ENCODE measurements at regions not wholly inside any gene's neighbourhood (a gene's known extent, or its start where the extent isn't known, plus 50 kb on each side); places are given as distances from the start of the nearest gene placed in this dataset.

GRCh38 chr13:108363666-108364065 is 94.1 kb downstream of the TNFSF13B start:
- DNase-seq (no peak), ATAC-seq (ENCODE audit: low read depth) (no peak)
- Histone ChIP-seq H3K36me3 (replicated peaks in 1 of 2; ENCODE audit: control extremely low read depth in 1 of 2, control insufficient read depth in 1 of 2, extremely low read depth in 1 of 2, insufficient read depth in 2 of 2, low read length in 1 of 2) (no peaks in the 10 kb centered on the region), H4K20me1 (ENCODE audit: control insufficient read depth, insufficient read depth, low read length, poor library complexity, severe bottlenecking) (no peaks in the 10 kb centered on the region), H3K9ac (ENCODE audit: low read length) (no peak overlapping the region), H3K4me2 (replicated peaks; ENCODE audit: low read depth, low read length, poor library complexity, severe bottlenecking) (no peak overlapping the region), H3K9me3 (ENCODE audit: control extremely low read depth in 1 of 3, control insufficient read depth in 2 of 3, insufficient read depth in 1 of 3, low read length in 2 of 3) (peaks cover 0 to 1% (median 0%) of the 10 kb centered on the region in 3 donors), H3K79me2 (ENCODE audit: control insufficient read depth, insufficient read depth, low read length) (no peaks in the 10 kb centered on the region), H3K27ac (ENCODE audit: low read length in 2 of 2) (no peak overlapping the region), H3K4me1 (ENCODE audit: control insufficient read depth in 2 of 2, insufficient read depth in 2 of 2, low read length in 2 of 2) (no peaks in the 10 kb centered on the region), H2AFZ (ENCODE audit: insufficient read depth, low read depth, low read length, poor library complexity, severe bottlenecking) (no peak overlapping the region), H3K27me3 (replicated peaks in 1 of 4; ENCODE audit: control extremely low read depth in 1 of 4, control insufficient read depth in 3 of 4, insufficient read depth in 4 of 4, low read length in 3 of 4) (no peaks in the 10 kb centered on the region), H3K4me3 (ENCODE audit: control extremely low read depth in 1 of 5, extremely low read depth in 1 of 5, insufficient read depth in 1 of 5, low read depth in 2 of 5, low read length in 4 of 5) (no peak overlapping the region)
- Mint-ChIP-seq H3K27me3 (no peaks in the 10 kb centered on the region), H3K4me3 (no peak overlapping the region), H3K9me3 (ENCODE audit: insufficient read depth) (peaks cover 2% of the 10 kb centered on the region), H3K27ac (no peak overlapping the region), H3K4me1 (no peaks in the 10 kb centered on the region)
- TF ChIP-seq CTCF (IDR thresholded peaks at IDR 0.05): no peak
- TF ChIP-seq EZH2 (IDR thresholded peaks at IDR 0.05; ENCODE audit: borderline replicate concordance, insufficient read depth, low read depth, low read length, poor library complexity, severe bottlenecking): no peak
- intact Hi-C loops (cut with micrococcal nuclease): no loop called here
- CTCF ChIA-PET: no interaction called here
- POLR2A ChIA-PET: no interaction called here
- WGBS (ENCODE audit: insufficient coverage): 93% methylated on average over 4 of the region's 5 CpGs

DNA sequence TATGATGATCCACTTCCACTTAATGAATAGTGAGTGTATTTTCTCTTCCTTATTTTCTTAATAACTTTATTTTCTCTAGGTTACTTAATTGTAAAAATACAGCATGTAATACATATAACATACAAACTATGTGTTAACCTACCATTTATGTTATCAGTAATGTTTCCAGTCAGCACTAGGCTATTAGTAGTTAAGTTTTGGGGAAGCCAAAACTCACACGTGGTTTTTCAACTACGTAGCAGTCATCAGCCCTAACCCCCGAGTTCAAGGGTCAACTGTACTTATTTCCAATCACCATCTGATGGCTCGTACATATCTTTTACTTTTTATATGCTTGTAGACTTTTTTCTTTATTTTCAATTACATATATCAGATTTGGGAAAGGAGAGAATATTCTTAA is 95.7 kb downstream of the TNFSF13B start:
- H3K4me3 Mint-ChIP-seq: no peak overlapping the region
- Histone ChIP-seq H3K79me2 (ENCODE audit: control insufficient read depth, insufficient read depth, low read length) (no peaks in the 10 kb centered on the region), H3K9me3 (ENCODE audit: control extremely low read depth in 1 of 3, control insufficient read depth in 2 of 3, insufficient read depth in 1 of 3, low read length in 2 of 3) (peaks cover 0 to 1% (median 0%) of the 10 kb centered on the region in 3 donors), H3K36me3 (replicated peaks in 1 of 2; ENCODE audit: control extremely low read depth in 1 of 2, control insufficient read depth in 1 of 2, extremely low read depth in 1 of 2, insufficient read depth in 2 of 2, low read length in 1 of 2) (no peaks in the 10 kb centered on the region), H3K4me2 (replicated peaks; ENCODE audit: low read depth, low read length, poor library complexity, severe bottlenecking) (no peak overlapping the region), H2AFZ (ENCODE audit: insufficient read depth, low read depth, low read length, poor library complexity, severe bottlenecking) (no peak overlapping the region), H3K4me1 (ENCODE audit: control insufficient read depth in 2 of 2, insufficient read depth in 2 of 2, low read length in 2 of 2) (no peaks in the 10 kb centered on the region), H3K9ac (ENCODE audit: low read length) (no peak overlapping the region), H3K4me3 (ENCODE audit: control extremely low read depth in 1 of 5, extremely low read depth in 1 of 5, insufficient read depth in 1 of 5, low read depth in 2 of 5, low read length in 4 of 5) (no peak overlapping the region), H3K27ac (ENCODE audit: low read length in 2 of 2) (no peak overlapping the region), H4K20me1 (ENCODE audit: control insufficient read depth, insufficient read depth, low read length, poor library complexity, severe bottlenecking) (no peaks in the 10 kb centered on the region), H3K27me3 (replicated peaks in 1 of 4; ENCODE audit: control extremely low read depth in 1 of 4, control insufficient read depth in 3 of 4, insufficient read depth in 4 of 4, low read length in 3 of 4) (no peaks in the 10 kb centered on the region)
- H3K4me1 Mint-ChIP-seq: no peaks in the 10 kb centered on the region
- ATAC-seq (ENCODE audit: low read depth): no peak
- no CpG with 5 or more reads among the region's 4 CpGs for WGBS (ENCODE audit: insufficient coverage)
- intact Hi-C loops (cut with micrococcal nuclease): no loop called here
- H3K27ac Mint-ChIP-seq: no peak overlapping the region
- no peak for DNase-seq
- TF ChIP-seq EZH2 (IDR thresholded peaks at IDR 0.05; ENCODE audit: borderline replicate concordance, insufficient read depth, low read depth, low read length, poor library complexity, severe bottlenecking) (no peak), CTCF (IDR thresholded peaks at IDR 0.05) (no peak)
- CTCF ChIA-PET: no interaction called here
- peaks cover 3% of the 10 kb centered on the region for H3K9me3 Mint-ChIP-seq (ENCODE audit: insufficient read depth)
- H3K27me3 Mint-ChIP-seq: no peaks in the 10 kb centered on the region
- POLR2A ChIA-PET: no interaction called here
